ENCODE measurements at regions not wholly inside any gene's neighbourhood (a gene's known extent, or its start where the extent isn't known, plus 50 kb on each side); places are given as distances from the start of the nearest gene placed in this dataset.
A peak's percentile ranks its signal among the peaks of the same experiment; 100 is the strongest.
"Not testable (repeated sequence)": the region's sequence is repeated elsewhere in the genome, so short reads cannot be mapped to it uniquely, and the experiment has no call there.

- no peak for DNase-seq
Measured at GRCh38 chr5:17129093-17129849, 88.2 kb upstream of the BASP1 start.

- not testable (repeated sequence) for DNase-seq
Measured at GRCh38 chr5:17130302-17130701, 87.1 kb upstream of the BASP1 start.

- DNase-seq, result peak; percentile 99
Measured at GRCh38 chr5:17132444-17133083, 84.9 kb upstream of the BASP1 start.

- no peak for DNase-seq
Measured at GRCh38 chr5:17135050-17135449, 82.4 kb upstream of the BASP1 start.

GRCh38 chr5:17143335-17143734 lies 74.1 kb upstream of the BASP1 start:
- no peak for DNase-seq

- no peak for DNase-seq
Measured at GRCh38 chr5:17146280-17146841, 71.1 kb upstream of the BASP1 start.

- DNase-seq, result no peak
Measured at GRCh38 chr5:17147170-17147569, 70.3 kb upstream of the BASP1 start.

- DNase-seq, result no peak
Measured at GRCh38 chr5:17147617-17148016, 69.8 kb upstream of the BASP1 start.

GRCh38 chr5:17148481-17148880 lies 69.0 kb upstream of the BASP1 start:
- DNase-seq, result no peak

- no peak for DNase-seq
Measured at GRCh38 chr5:17149786-17150185, 67.6 kb upstream of the BASP1 start.

GRCh38 chr5:17150531-17150930 lies 66.9 kb upstream of the BASP1 start:
- DNase-seq, result no peak

- DNase-seq, result no peak
Measured at GRCh38 chr5:17151686-17152085, 65.7 kb upstream of the BASP1 start.

GRCh38 chr5:17154211-17154996 lies 63.0 kb upstream of the BASP1 start:
- no peak for DNase-seq

- no peak for DNase-seq
Measured at GRCh38 chr5:17156463-17156862, 61.0 kb upstream of the BASP1 start.

GRCh38 chr5:17157294-17157693 lies 60.1 kb upstream of the BASP1 start:
- no peak for DNase-seq

- DNase-seq, result no peak
Measured at GRCh38 chr5:17157916-17158529, 59.4 kb upstream of the BASP1 start.

GRCh38 chr5:17160756-17161040 lies 56.7 kb upstream of the BASP1 start:
- no peak for DNase-seq

- no peak for DNase-seq
Measured at GRCh38 chr5:17161662-17162061, 55.8 kb upstream of the BASP1 start.

- no peak for DNase-seq
Measured at GRCh38 chr5:17163221-17163620, 54.2 kb upstream of the BASP1 start.

- DNase-seq, result no peak
Measured at GRCh38 chr5:17167171-17167891, 50.1 kb upstream of the BASP1 start.
